Activated CD4-positive, alpha-beta T cell treated with anti-CD3 and anti-CD28 coated beads, Interleukin-2, Interleukin-6, amounts not matched to agents 100 ng/mL and 50 ng/mL, durations not matched to agents 16 hours and 8 hours (primary cell): ENCODE measurements at regions not wholly inside any gene's neighbourhood (a gene's known extent, or its start where the extent isn't known, plus 50 kb on each side); places are given as distances from the start of the nearest gene placed in this dataset.

Experiments used
- DNase-seq: peaks from one replicate; pipeline ENCODE4 v3.0.0-alpha.2; 2020

DNA sequence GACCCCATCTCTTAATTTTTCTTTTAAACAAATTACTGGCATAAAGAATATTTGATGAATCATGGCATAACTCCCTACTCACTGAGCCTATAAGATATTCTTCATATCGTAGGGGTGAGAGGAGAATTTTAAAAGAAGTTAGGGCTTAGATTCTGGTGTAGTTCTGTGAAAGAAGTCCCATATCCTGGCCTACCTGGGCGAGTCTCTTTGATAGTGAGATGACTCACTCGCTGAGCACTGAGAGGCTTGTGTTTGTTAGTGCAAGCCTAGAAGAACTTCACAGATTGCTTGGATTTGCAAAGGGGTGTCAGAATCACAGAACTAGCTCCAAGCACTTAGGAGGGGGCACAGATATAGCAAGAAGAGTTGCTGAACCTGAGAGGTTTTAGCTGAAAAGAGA, 133.8 kb upstream of the TMC3 start:
- DNase-seq = no peak

DNA sequence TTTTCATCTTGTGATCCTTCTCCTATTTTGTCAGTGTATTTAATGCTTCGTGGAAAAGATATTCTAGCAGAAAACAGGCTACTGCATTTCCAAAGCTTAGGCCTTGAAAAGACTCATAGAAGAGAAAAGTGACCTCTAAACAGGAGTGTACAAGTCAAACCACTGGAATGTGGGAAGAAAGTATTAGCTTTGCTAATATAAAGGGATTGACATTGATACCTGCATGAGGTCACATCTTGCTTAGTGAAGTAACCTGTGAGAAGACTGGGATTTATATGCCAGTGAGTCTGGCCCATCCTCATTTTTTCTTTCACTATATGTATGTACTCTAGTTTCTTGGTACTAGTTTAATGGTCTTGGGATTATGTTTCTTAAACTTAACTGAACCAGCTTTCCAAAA, 132.9 kb upstream of the TMC3 start:
- no peak for DNase-seq

DNA sequence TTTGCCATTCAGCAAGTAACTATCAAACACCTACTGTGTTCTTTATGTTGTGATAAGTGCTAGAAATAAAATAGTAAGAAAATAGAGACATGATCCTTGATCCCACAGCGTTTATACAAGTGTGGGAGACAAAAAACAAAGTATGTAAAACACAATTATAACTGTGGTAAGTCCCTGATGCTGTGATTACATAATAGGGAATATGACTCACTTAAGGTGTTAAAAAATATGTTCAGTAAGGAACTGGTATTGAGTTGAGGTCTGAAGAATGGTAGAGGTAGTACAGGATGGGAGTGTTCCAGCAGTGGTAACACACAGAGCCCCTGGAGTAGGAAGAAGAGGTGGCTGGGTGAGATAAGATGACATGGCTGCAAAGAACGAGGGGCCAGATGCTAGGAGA, 132.1 kb upstream of the TMC3 start:
- no peak for DNase-seq

DNA sequence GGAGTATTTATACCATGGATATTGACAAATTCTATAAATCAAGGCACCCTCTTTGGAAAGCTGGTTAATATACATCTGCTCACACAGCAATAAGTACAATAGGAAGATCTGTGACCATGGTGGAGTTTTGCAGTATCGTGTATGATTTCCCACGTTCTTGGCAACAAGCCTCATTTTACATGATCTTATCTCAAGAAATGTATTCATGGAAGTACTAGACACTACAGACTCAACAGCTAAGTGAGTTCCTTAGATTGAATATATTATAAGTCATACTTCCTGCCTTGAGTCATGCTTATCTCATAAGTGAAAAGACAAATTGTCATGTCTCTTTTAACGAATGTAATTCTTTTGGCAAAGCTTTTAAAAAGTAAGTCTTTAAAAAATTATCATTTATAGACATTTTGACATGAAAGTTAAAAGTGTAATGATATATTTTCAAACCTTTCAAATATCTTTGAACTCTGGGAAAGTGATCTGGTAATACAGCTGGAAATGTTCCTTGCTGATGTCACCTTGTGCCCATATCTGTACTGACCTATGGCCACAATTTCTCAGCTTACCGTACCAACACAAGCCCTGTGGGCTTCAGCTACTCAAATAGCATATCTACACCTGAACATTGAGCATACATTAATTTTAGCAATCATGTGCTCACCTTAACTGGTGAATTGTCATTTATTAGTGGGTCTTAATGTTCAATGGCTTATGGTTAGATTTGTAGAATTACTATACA, 130.3 kb upstream of the TMC3 start:
- no peak for DNase-seq

DNA sequence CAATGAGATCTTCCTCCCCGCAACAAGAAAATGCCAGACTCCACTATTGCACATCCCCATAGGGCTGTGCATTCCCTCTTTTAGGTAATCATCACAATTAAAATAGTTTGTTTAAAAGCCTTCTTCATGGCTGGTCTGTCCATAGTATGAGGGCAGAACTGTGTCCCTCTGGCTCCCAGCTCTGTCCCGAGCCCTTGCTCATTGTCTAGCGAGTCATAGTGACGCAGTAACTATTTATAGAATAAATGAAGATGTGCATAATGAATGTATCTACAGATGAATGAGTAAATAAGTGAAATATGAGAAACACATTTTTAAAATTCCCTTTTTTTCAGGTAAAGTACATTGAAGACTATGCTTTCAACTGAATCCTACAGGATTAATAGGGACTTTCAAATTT, 128.4 kb upstream of the TMC3 start:
- DNase-seq = no peak

DNA sequence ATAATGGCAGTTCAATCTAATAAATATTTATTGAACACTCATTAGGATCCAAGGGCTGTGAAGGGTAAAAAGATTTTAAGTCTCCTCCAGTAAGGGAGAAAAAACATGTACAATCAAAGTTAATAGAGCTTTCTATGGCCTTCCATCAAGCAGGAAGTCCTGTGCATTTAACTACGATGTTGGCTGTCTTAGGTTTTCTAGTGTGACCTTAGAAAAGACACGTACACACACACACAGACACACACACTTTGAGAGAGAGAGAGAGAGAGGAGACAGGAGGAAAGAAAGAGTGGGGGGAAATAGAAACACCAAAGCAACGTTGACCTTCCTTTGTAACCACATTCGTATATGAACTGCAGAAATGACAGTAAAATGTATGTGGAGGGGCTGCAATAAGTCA, 126.1 kb upstream of the TMC3 start:
- DNase-seq = no peak

DNA sequence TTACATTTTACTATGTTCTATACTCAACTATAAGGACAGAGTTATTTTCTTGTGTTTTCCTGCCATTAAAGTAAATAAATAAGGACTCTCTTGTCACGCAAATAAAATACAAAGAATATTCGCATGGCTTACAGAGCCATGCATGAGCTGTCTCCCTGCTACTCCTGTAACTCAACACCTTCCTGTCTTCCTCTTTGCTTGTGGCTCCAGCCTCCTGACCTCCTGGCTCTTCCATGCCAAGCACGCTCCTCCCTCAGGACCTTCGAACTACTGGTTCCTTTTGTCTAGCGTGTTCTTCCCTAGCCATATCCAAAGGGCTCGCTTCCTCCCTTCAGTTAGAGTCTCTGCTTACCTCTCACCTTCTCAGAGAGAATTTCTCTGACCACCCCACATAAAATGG, 124.3 kb upstream of the TMC3 start:
- DNase-seq = no peak

DNA sequence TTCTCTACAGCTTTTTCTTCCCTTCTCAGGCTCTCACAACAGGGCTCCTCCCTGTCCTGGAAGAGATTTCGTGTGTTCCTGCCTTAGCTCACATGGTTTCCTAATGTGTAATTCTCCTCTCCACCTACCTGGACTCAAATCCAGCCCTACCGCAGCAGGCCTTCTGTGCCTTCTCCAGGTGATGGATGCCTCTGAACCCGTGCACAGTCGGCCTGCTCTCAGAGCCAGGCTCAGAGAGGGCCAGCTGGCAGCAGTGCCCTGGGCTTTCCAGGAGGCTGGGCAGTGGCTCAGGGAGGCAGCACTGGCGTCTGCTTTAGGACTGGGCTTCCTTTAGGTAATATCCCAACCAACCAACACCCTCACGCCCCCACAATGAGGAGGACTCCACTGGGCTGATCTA, 123.2 kb upstream of the TMC3 start:
- no peak for DNase-seq

DNA sequence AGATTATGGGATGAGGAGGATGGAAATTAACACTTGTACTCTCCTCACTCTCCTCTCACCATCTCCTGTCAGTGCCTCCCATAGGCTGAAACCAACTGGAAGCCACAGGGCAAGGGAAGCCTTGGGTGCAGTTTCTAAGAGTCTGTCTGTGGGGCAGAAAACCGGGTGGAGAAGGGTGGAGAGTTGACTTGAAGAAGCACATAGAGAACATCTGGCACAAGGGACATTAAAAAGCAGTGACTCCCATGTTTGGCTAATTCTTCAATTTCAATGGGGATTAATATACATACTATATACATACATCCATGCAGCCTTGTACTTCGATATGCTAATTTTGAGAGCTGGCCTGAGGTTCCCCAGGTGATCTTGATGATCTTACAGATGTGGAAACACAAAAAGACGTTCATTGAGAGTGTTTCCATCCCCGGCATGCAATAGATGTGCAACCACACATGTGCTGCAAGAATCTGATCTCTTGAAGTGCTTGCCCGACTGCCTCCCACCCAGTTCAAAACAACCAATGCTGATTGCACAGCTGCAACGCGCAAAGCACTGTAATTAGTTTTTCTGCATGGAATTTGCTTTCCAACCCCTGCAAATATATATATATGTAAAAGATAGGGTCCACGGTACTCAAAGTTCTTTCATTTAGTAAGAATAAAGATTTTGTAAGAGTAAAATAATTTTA, 121.9 kb upstream of the TMC3 start:
- no peak for DNase-seq

DNA sequence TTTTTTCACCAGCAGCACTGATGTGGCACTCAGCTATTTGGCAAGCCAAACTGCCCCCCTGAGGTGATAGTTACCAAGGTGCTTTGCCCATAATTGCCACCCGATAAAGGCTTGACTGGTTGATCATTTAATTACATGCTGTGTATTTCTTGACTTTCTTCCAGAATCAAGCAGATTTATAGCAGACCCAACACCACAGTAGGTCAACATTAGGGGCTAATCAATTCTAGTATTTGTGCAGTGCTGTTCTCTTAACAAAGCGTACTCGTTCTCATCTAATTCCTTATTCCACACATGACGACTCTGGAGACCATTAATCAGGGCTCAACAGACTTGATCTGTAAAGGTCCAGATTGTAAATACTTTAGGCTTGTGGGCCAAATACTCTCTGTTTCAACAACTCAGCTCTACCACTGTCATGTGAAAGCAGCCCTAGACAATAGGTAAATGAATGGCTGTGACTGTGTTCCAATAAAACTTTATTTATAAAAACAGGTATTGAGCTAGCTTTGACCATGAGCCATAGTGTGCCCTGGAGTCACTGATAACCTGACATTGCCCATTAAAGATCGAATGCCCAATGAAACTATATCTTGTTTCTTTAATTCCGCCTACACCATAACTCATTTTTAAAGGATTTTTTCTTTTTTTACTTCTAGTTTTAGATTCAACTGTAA, 119.1 kb upstream of the TMC3 start:
- DNase-seq = no peak

DNA sequence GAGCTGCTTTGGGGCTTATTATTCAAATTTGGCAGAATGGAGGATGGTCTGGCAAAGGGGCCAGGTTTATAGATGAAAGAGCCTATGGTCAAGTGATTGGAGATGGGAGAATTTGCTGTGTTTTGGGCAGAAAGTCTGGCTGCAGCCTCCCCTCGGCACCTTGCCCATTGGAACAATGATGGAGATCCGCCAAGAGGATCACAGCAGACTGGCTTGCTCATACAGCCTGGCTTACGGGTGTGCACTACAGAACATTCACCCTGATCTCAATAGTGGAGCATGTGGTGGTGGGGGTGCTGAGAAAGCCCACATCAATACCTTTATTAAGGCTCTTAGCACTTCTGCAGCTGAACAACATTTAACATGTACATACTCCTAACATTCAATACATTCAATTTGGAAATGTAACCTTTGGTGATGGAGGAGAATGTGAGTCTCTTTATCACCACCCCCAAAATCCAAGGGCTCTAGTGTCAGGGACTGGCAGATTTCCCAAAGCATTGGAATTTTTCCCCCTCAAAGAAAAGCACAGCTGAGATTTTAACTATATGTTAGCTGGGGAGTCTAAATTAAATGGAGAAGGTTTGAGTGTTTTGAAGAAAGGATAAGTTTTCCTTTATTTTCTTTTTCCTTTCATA, 118.4 kb upstream of the TMC3 start:
- no peak for DNase-seq

DNA sequence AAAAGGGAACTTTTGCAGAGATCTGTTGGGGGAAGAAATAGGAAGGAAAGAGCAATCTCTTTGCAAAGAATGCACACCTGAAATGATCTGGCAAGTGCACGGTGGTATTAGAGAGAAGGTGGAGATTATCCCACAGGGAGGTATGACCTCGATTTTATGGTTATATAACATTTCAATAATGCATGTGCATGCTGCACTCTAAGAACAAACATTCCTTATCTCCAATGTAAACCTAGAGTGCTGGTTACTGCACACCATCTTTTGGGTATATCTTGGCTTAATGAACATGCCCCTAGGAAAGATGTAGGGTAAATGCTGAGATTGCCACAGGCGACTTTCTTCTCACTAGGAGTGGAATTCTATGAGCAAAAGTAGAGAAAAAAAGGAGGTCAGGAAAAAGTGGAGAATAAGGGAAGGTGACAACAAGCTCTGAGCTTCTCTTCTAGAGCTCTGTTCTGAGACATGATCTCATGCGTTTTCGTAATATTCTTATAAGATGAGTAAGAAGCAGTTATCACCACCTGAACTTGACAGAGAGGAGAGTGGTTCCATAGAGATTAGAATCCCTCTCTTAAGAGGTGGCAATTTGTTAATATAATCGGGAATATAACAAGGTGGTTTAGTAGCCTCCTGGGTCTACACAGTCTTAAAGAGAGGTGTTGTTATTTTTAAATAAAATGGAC, 117.5 kb upstream of the TMC3 start:
- no peak for DNase-seq

DNA sequence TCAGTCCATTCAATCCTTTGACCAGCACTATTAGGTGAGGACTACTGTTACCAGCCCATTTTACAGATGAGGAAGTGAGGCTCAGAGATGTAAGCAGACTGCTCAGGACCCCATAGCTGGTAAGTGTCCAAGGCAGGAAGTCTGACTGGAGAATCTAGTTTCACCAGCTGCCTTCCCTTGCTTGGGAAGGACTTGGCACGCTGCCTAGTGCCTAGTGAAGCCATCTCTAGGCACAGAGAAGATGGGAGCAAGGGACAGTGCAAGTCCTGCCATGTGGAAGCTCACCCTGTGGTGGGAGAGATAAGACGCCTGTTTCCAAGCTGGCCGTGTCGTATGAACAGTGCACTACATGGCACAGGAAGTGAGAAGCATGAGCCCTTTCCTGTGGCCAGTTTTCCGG, 111.8 kb upstream of the TMC3 start:
- no peak for DNase-seq

DNA sequence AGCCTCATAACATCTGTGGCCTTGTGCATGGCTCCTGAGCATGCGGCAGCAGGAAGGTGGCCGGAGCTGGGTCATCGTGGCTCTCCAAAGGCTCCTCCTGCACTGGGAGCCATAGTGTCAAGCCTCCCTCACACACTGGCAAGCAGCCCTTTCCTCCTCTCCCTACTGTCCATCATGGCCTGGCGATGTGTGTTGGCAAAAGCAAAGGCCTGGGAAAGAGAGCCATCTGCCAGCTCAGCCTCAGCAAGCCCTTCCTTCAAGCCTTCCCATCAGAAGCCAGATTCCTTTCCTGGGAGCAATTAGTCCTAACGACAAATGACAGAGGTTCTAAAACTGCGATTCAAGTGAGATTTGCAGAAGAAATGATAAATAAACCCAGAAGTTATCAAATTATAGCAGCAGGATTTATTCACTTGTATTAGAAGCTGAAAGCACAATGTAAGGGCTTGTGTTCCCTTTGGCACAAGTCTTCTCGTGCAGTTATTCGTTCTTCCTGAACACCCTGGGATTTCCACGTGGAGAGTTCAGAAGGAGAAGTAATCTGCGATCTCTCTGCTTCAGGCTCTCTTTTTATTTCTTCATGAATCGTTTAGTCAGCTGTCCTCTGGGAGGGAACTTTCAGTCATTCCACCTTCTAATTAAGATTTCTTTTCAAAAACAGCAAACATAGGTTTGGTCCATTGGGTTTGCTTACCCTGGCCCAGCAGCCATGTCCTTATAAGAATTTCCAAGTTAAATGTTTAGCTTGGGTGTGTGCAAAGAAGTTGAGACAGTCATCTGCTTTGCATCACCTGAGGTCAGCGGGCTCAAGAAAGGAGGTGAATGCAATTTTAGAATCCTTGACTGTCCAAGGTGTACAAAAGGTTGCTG, 110.3 kb upstream of the TMC3 start:
- no peak for DNase-seq

DNA sequence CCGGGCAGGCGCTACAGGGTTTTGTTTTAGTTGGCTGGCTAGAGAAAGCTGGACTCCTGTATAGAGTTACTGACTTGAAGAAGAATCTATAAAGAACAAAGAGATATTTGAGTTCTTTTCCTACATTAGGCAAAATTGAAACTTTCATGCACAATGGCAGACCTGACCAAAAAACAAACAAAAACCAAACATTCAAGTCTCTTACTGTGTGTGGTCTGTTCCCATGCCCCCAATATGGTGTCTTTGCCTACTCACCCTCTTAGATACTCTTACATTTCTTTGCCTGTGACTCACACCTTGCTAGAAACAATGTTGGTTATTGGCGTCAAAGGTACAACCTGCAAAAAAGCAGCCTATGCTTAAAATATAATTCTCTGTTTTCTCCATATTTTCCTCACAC, 109.5 kb upstream of the TMC3 start:
- no peak for DNase-seq

DNA sequence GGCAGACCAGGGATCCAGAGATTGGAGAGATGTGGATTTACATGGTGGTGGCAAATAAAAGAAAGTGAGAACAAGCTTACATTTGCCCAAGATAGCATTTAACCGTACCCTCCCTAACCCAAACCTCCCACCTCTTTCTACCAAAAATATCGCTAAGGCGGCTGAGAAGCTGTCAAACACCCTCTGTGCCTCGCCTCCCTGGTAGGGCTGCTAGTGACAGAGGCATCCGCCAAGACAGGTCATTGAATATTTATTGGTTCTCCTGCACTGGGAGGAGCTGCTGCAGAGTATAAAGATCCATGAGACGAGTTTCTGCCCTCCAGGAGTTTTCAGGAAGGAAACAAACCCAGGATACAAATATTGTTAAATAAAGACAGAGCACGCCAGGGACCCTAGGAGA, 107.3 kb upstream of the TMC3 start:
- DNase-seq = no peak

DNA sequence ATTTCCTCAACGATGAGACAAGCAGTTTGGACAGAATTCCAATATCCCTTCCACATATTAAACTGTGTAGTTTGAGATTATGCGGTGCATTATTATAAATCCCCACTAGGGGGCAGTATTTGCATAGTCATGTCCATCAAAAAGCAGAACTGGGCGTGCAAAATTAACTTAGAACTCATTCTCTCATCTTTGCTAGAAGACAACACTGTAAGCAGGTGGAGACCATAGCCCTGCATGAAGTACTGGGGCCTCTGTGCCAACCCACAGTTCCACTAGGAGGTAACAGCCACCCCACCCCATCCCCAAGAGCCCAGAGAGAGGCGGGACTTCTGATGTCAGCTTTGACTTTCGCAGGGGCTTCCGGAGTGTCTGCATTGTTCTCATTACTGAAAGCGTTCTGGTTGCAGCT, 106.6 kb upstream of the TMC3 start:
- DNase-seq = peak; percentile 65

DNA sequence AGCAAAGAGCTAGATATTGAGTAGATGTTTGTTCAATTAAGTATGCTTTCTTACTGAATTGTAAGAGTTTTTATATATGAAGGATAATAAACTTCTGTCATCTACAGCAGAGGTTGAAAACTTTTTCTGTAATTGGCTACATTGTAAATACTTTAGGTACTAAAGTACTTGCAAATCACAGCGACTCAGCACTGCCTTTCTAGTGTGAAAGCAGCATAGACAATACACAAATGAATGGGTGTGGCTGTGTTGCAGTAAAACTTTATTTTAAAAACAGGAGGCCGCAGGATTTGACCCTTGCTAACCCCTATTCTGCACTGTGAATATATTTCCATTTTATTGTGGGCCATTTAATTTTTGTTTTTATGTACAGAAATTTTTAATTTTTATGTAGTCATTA, 104.3 kb upstream of the TMC3 start:
- no peak for DNase-seq

DNA sequence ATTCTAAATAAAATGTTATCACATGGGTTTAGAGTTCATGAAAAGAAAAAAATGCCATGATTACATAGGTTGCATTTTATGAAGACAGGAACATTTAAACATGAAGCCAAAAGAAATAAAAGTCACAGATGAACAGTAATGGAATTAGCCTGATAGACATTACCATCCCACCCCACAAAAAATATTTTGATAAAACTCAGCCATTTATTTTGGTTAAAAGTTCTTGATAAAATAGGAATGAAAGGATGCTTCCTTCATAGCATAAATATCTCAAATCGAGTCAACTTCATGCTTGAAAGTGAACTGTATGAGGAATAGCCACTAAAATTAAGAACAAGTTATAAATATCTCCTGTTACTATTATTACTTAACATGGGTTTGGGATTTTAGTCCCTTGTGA, 101.9 kb upstream of the TMC3 start:
- DNase-seq = no peak

DNA sequence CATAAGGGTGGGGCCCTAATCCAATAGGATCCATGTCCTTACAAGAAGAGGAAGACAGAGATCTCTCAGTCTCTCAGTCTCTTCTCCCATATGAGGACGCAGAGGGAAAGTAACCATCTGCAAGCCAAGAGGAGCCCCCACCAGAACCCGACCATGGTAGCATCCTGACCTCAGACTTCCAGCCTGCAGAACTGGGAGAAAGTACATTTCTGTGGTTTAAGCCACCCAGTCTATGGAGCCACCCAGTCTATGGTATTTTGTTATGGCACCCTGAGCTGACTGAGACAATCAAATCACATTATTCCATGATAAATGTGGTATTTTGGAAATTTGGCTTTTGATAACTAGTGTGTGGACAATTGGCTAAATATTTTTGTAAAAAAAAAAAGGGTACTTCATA, 101.5 kb upstream of the TMC3 start:
- DNase-seq = no peak

DNA sequence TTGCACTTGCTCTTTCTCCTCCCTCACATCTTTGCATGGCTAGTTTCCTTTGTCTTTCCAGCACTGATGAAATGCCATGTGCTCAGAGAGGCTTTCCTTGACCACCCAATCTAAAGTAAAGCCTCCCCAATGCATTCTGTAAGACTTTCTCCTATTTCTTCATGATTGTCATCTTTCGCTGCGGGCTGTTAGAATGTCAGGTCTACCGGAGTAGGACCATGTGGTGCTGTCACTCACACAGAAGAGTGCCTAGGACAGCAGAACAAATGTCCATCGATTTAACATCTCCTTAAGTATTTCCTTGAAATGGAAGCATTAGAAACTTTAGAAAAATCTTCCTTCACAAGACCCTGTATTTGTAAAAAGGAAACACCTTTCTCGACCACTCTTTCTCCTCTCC, 99.9 kb upstream of the TMC3 start:
- DNase-seq = no peak

DNA sequence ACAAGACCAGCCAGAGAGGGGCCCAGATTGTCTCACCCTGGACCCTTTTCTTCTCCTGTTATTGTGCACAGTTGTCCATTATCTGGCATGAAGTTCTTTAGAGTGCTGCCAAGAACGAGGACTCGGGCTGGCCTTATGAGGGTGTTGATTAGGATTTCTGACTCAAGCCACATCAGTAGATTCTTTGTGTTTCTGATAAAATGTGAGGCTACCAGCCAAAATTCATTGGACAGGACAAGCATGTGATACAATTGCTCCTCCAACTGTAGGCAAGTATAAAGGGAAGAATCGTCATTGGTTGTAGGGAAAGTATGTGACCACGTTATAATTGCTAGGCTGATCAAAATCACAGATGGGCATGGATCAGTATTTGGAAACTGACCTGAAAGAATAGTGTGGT, 99.2 kb upstream of the TMC3 start:
- DNase-seq = no peak
